Fibroblast of gingiva (primary cell): ENCODE measurements at regions not wholly inside any gene's neighbourhood (a gene's known extent, or its start where the extent isn't known, plus 50 kb on each side); places are given as distances from the start of the nearest gene placed in this dataset.
"Not testable (repeated sequence)": the region's sequence is repeated elsewhere in the genome, so short reads cannot be mapped to it uniquely, and the experiment has no call there.

Experiments used
- DNase-seq: peaks from one replicate; pipeline ENCODE4 v3.0.0-alpha.2; 2011; ENCODE audit warnings: low read depth

GRCh38 chr4:10388146-10388545 lies 69.1 kb downstream of the ZNF518B start:
- DNase-seq, result not testable (repeated sequence)

- no peak for DNase-seq
Measured at GRCh38 chr4:10385994-10386394, 71.2 kb downstream of the ZNF518B start.

GRCh38 chr4:10384974-10385373 lies 72.3 kb downstream of the ZNF518B start:
- DNase-seq, result no peak

GRCh38 chr4:10383417-10383816 lies 73.8 kb downstream of the ZNF518B start:
- no peak for DNase-seq

- not testable (repeated sequence) for DNase-seq
Measured at GRCh38 chr4:10382171-10382570, 75.1 kb downstream of the ZNF518B start.

GRCh38 chr4:10381146-10381545 lies 76.1 kb downstream of the ZNF518B start:
- no peak for DNase-seq

GRCh38 chr4:10380735-10381134 lies 76.5 kb downstream of the ZNF518B start:
- DNase-seq, result no peak

GRCh38 chr4:10371869-10372471 lies 85.3 kb downstream of the ZNF518B start:
- DNase-seq, result no peak

- DNase-seq, result no peak
Measured at GRCh38 chr4:10371121-10371520, 86.1 kb downstream of the ZNF518B start.

GRCh38 chr4:10369517-10369916 lies 87.7 kb downstream of the ZNF518B start:
- DNase-seq, result no peak

- DNase-seq, result no peak
Measured at GRCh38 chr4:10366628-10367027, 90.6 kb downstream of the ZNF518B start.

- DNase-seq, result no peak
Measured at GRCh38 chr4:10364194-10364593, 93.0 kb downstream of the ZNF518B start.

GRCh38 chr4:10354746-10355145 lies 102.5 kb downstream of the ZNF518B start:
- DNase-seq, result no peak

- DNase-seq, result no peak
Measured at GRCh38 chr4:10354225-10354624, 103.0 kb downstream of the ZNF518B start.

GRCh38 chr4:10353110-10353509 lies 104.1 kb downstream of the ZNF518B start:
- DNase-seq, result no peak

GRCh38 chr4:10348241-10348640 lies 109.0 kb downstream of the ZNF518B start:
- no peak for DNase-seq

- no peak for DNase-seq
Measured at GRCh38 chr4:10347815-10348214, 109.4 kb downstream of the ZNF518B start.

GRCh38 chr4:10347281-10347795 lies 109.9 kb downstream of the ZNF518B start:
- DNase-seq, result no peak

GRCh38 chr4:10346023-10346422 lies 111.2 kb downstream of the ZNF518B start:
- no peak for DNase-seq

- no peak for DNase-seq
Measured at GRCh38 chr4:10345381-10345784, 111.8 kb downstream of the ZNF518B start.

GRCh38 chr4:10344824-10345223 lies 112.4 kb downstream of the ZNF518B start:
- no peak for DNase-seq

- DNase-seq, result no peak
Measured at GRCh38 chr4:10343656-10344055, 113.6 kb downstream of the ZNF518B start.

- no peak for DNase-seq
Measured at GRCh38 chr4:10342866-10343265, 114.4 kb downstream of the ZNF518B start.

- no peak for DNase-seq
Measured at GRCh38 chr4:10336471-10336870, 120.8 kb downstream of the ZNF518B start.
